ENCODE measurements at regions not wholly inside any gene's neighbourhood (a gene's known extent, or its start where the extent isn't known, plus 50 kb on each side); places are given as distances from the start of the nearest gene placed in this dataset.

DNA sequence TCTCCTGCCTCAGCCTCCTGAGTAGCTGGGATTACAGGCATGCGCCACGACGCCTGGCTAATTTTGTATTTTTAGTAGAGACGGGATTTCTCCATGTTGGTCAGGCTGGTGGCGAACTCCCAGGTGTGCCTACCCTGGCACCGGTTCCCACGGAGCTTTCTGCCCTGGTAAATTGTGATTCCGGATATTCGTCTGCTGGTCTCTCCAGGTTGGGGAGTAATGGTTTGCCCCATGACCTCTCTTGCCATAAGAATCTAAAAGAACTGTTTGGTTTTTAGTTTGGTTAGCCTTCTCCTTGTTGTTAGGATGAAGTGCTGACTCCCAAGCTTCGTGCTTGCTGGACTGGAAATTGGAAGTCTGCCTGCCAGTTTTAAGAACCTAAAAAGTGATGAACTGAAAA lies 223.8 kb downstream of the BCAS1 start:
- no peaks in the 10 kb centered on the region for H3K36me3 Mint-ChIP-seq
- Histone ChIP-seq H3K9me3 (ENCODE audit: control insufficient read depth in 2 of 2, low read length in 2 of 2) (no peaks in the 10 kb centered on the region), H3K36me3 (ENCODE audit: control insufficient read depth, insufficient read depth, low read length) (no peaks in the 10 kb centered on the region), H3K4me1 (ENCODE audit: control insufficient read depth, insufficient read depth, low read length, poor library complexity, severe bottlenecking) (peaks cover 18% of the 10 kb centered on the region), H3K27me3 (ENCODE audit: control insufficient read depth, insufficient read depth, low read length) (no peaks in the 10 kb centered on the region), H3K27ac (ENCODE audit: insufficient read depth, low read length, poor library complexity, severe bottlenecking) (no peak overlapping the region), H3K4me3 (ENCODE audit: low read depth, low read length) (no peak overlapping the region)
- peak overlapping the region in 1 of 3 donors; percentile 91 for H3K27ac Mint-ChIP-seq
- H3K4me1 Mint-ChIP-seq, result peaks cover 37 to 64% (median 47%) of the 10 kb centered on the region in 4 donors
- DNase-seq, result no peak
- no peaks in the 10 kb centered on the region for H3K27me3 Mint-ChIP-seq
- peak overlapping the region in 1 of 4 donors; percentile 3 for H3K4me3 Mint-ChIP-seq
- peaks cover 0 to 1% (median 0%) of the 10 kb centered on the region in 7 donors for H3K9me3 Mint-ChIP-seq
- no peak for ATAC-seq (ENCODE audit: low read depth in 2 of 2)

DNA sequence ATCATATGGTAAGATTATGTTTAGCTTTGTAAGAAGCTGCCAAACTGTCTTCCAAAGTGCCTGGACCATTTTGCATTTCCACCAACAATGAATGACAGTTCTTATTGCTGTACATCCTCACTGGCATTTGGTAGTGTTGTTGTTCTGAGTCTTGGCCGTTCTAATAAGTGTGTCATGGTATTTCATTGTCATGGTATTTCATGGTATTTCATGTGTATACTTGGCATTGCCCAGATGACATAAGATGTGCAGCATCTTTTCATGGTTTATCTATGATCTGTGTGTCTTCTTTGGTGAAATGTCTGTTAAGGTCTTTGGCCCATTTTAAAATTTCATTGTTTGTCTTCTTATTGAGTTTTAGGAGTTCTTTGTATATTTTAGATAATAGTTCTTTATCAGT lies 224.4 kb downstream of the BCAS1 start:
- ATAC-seq (ENCODE audit: low read depth in 2 of 2) (no peak), DNase-seq (no peak)
- H3K27me3 Mint-ChIP-seq, result no peaks in the 10 kb centered on the region
- no peaks in the 10 kb centered on the region for H3K36me3 Mint-ChIP-seq
- Histone ChIP-seq H3K4me1 (ENCODE audit: control insufficient read depth, insufficient read depth, low read length, poor library complexity, severe bottlenecking) (peaks cover 18% of the 10 kb centered on the region), H3K27me3 (ENCODE audit: control insufficient read depth, insufficient read depth, low read length) (no peaks in the 10 kb centered on the region), H3K27ac (ENCODE audit: insufficient read depth, low read length, poor library complexity, severe bottlenecking) (no peak overlapping the region), H3K36me3 (ENCODE audit: control insufficient read depth, insufficient read depth, low read length) (no peaks in the 10 kb centered on the region), H3K9me3 (ENCODE audit: control insufficient read depth in 2 of 2, low read length in 2 of 2) (no peaks in the 10 kb centered on the region), H3K4me3 (ENCODE audit: low read depth, low read length) (no peak overlapping the region)
- peaks cover 0 to 1% (median 0%) of the 10 kb centered on the region in 7 donors for H3K9me3 Mint-ChIP-seq
- no peak overlapping the region for H3K4me3 Mint-ChIP-seq
- peaks cover 38 to 66% (median 48%) of the 10 kb centered on the region in 4 donors for H3K4me1 Mint-ChIP-seq
- H3K27ac Mint-ChIP-seq, result peak overlapping the region in 1 of 3 donors; percentile 52

DNA sequence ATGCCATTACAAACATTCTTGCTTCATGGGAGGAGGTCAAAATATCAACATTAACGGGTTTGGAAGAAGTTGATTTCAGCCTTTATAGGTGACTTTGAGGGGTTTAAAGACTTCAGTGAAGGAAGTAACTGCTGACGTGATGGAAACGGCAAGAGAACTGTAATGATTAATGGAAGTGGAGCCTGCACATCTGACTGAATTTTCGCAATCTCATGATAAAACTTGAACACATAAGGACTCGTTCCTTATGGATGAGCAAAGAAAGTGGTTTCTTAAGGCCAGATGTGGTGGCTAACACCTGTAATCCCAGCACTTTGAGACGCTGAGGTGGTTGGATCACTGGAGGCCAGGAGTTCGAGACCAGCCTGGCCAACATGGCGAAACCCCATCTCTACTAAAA lies 226.1 kb downstream of the BCAS1 start:
- no peak for DNase-seq
- Histone ChIP-seq H3K4me1 (ENCODE audit: control insufficient read depth, insufficient read depth, low read length, poor library complexity, severe bottlenecking) (peaks cover 31% of the 10 kb centered on the region), H3K27me3 (ENCODE audit: control insufficient read depth, insufficient read depth, low read length) (no peaks in the 10 kb centered on the region), H3K9me3 (ENCODE audit: control insufficient read depth in 2 of 2, low read length in 2 of 2) (no peaks in the 10 kb centered on the region), H3K27ac (ENCODE audit: insufficient read depth, low read length, poor library complexity, severe bottlenecking) (no peak overlapping the region), H3K36me3 (ENCODE audit: control insufficient read depth, insufficient read depth, low read length) (no peaks in the 10 kb centered on the region), H3K4me3 (ENCODE audit: low read depth, low read length) (no peak overlapping the region)
- ATAC-seq (ENCODE audit: low read depth in 2 of 2), result no peak
- H3K27ac Mint-ChIP-seq, result peak overlapping the region; percentile 6 to 79 (median 21)
- peaks cover 0 to 3% (median 1%) of the 10 kb centered on the region in 7 donors for H3K9me3 Mint-ChIP-seq
- no peaks in the 10 kb centered on the region for H3K36me3 Mint-ChIP-seq
- H3K4me1 Mint-ChIP-seq, result peaks cover 46 to 80% (median 61%) of the 10 kb centered on the region in 4 donors
- H3K4me3 Mint-ChIP-seq, result no peak overlapping the region
- H3K27me3 Mint-ChIP-seq, result no peaks in the 10 kb centered on the region

DNA sequence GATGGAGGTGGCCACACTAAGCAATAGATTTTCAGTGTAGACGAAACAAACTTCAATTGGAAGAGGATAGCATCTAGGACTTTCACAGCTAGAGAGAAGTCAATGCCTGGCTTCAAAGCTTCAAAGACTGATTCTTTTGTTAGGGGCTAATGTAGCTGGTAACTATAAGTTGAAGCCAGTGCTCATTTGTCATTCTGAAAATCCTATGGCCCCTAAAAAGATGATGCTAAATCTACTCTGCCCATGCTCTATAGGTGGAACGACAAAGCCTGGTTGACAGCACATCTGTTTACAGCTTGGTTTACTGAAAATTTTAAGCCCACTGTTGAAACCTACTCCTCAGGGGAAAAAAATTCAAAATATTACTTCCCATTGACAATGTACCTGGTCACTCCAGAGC lies 226.7 kb downstream of the BCAS1 start:
- H3K4me3 ChIP-seq (ENCODE audit: low read depth, low read length), result no peak overlapping the region
- ATAC-seq (ENCODE audit: low read depth in 2 of 2) (no peak), DNase-seq (no peak)
- Mint-ChIP-seq H3K4me3 (no peak overlapping the region), H3K36me3 (no peaks in the 10 kb centered on the region), H3K27me3 (no peaks in the 10 kb centered on the region), H3K27ac (peak overlapping the region in 2 of 3 donors; percentile 79 to 98), H3K4me1 (peaks cover 48 to 85% (median 64%) of the 10 kb centered on the region in 4 donors), H3K9me3 (peaks cover 0 to 4% (median 1%) of the 10 kb centered on the region in 7 donors)
- H3K9me3 ChIP-seq (ENCODE audit: control insufficient read depth in 2 of 2, low read length in 2 of 2), result no peaks in the 10 kb centered on the region
- peaks cover 36% of the 10 kb centered on the region for H3K4me1 ChIP-seq (ENCODE audit: control insufficient read depth, insufficient read depth, low read length, poor library complexity, severe bottlenecking)
- H3K27ac ChIP-seq (ENCODE audit: insufficient read depth, low read length, poor library complexity, severe bottlenecking), result no peak overlapping the region
- no peaks in the 10 kb centered on the region for H3K36me3 ChIP-seq (ENCODE audit: control insufficient read depth, insufficient read depth, low read length)
- H3K27me3 ChIP-seq (ENCODE audit: control insufficient read depth, insufficient read depth, low read length), result no peaks in the 10 kb centered on the region

DNA sequence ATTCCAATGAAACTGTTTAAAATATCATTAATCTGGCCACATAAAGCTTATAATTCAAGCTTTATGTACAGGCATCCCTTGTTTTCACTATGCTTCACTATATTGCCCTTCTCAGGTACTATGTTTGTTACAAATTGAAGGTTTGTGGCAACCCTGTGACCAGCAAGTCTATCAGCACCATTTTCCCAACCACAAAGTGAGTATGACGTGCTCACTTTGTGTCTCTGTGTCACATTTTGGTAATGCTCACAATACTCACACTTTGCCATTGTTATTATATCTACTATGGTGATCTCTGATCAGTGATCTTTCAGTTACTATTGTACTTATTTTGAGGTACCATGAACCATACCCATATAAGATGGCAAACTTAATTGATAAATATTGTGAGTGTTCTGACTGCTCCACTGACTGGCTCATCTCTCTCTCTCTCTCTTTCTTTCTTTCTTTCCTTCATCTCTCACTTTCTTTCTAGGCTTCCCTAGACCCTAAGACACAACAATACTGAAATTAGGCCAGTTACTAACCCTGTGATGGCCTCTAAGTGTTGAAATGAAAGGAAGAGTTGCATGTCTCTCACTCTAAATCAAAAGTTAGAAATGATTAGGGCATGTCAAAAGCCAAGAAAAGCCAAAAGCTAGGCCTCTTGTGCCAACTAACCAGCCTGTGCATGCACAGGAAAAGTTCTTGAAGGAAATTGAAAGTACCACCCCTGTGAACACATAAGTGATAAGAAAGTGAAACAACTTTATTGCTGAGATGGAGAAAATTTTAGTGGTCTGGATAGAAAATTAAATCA lies 227.9 kb downstream of the BCAS1 start:
- H3K9me3 Mint-ChIP-seq, result peaks cover 0 to 4% (median 1%) of the 10 kb centered on the region in 7 donors
- H3K4me3 ChIP-seq (ENCODE audit: low read depth, low read length), result peak overlapping the region; percentile 27

DNA sequence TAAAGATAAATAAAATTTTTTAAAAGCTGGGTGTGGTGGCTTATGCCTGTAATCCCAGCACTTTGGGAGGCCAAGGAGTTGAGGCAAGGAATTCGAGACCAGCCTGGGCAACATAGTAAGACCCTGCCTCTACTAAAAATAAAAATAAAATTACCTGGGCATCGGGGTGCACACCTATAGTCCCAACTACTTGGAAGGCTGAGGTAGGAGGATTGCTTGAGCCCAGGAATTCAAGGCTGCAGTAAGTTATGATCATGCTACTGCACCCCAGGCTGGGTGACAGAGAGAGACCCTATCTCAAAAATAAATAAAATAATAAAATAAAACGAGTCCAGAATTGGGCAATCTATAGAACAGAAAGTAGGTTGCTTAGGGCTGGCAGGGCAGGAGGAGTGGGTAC lies 228.7 kb downstream of the BCAS1 start:
- ATAC-seq (ENCODE audit: low read depth in 2 of 2) (no peak), DNase-seq (no peak)
- H3K4me3 ChIP-seq (ENCODE audit: low read depth, low read length), result no peak overlapping the region
- Mint-ChIP-seq H3K4me1 (peaks cover 35 to 82% (median 55%) of the 10 kb centered on the region in 4 donors), H3K27ac (peak overlapping the region; percentile 85 to 98 (median 85)), H3K4me3 (peak overlapping the region in 3 of 4 donors; percentile 49 to 52 (median 49)), H3K9me3 (peaks cover 0 to 4% (median 1%) of the 10 kb centered on the region in 7 donors), H3K27me3 (no peaks in the 10 kb centered on the region), H3K36me3 (no peaks in the 10 kb centered on the region)
- H3K4me1 ChIP-seq (ENCODE audit: control insufficient read depth, insufficient read depth, low read length, poor library complexity, severe bottlenecking), result peaks cover 43% of the 10 kb centered on the region
- no peaks in the 10 kb centered on the region for H3K36me3 ChIP-seq (ENCODE audit: control insufficient read depth, insufficient read depth, low read length)
- H3K9me3 ChIP-seq (ENCODE audit: control insufficient read depth in 2 of 2, low read length in 2 of 2), result no peaks in the 10 kb centered on the region
- peak overlapping the region; percentile 61 for H3K27ac ChIP-seq (ENCODE audit: insufficient read depth, low read length, poor library complexity, severe bottlenecking)
- H3K27me3 ChIP-seq (ENCODE audit: control insufficient read depth, insufficient read depth, low read length), result no peaks in the 10 kb centered on the region

More for the DNA sequence above, 227.9 kb downstream of the BCAS1 start:
- Mint-ChIP-seq H3K36me3 (no peaks in the 10 kb centered on the region), H3K27ac (peak overlapping the region; percentile 85 to 98 (median 85)), H3K4me1 (peaks cover 40 to 84% (median 62%) of the 10 kb centered on the region in 4 donors), H3K4me3 (peak overlapping the region; percentile 2 to 52 (median 49)), H3K27me3 (no peaks in the 10 kb centered on the region)
- no peaks in the 10 kb centered on the region for H3K36me3 ChIP-seq (ENCODE audit: control insufficient read depth, insufficient read depth, low read length)
- H3K27ac ChIP-seq (ENCODE audit: insufficient read depth, low read length, poor library complexity, severe bottlenecking), result peak overlapping the region; percentile 61
- no peaks in the 10 kb centered on the region for H3K27me3 ChIP-seq (ENCODE audit: control insufficient read depth, insufficient read depth, low read length)
- peaks cover 43% of the 10 kb centered on the region for H3K4me1 ChIP-seq (ENCODE audit: control insufficient read depth, insufficient read depth, low read length, poor library complexity, severe bottlenecking)
- peak in 1 of 3 donors; percentile 77 for DNase-seq
- H3K9me3 ChIP-seq (ENCODE audit: control insufficient read depth in 2 of 2, low read length in 2 of 2), result no peaks in the 10 kb centered on the region
- peak; percentile 35 to 38 for ATAC-seq (ENCODE audit: low read depth in 2 of 2)

DNA sequence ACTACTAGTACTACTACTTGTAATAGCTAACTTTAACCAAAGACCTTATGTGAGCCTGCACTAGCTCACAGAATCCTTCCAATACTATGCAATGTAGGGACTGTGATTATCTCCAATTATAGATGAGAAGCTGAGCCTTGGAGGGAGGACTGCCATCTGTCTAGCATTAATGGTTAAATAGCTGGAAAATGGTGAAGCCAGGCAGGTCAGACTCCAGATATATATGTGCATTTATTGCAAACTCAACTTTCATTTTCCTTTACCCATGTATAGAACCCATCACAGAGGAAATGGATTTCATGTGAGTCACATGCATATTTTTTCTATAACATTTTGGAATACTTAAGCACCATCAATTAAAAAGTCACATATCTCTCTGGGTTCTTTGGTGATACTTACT lies 229.9 kb downstream of the BCAS1 start:
- H3K4me1 ChIP-seq (ENCODE audit: control insufficient read depth, insufficient read depth, low read length, poor library complexity, severe bottlenecking), result peaks cover 43% of the 10 kb centered on the region
- Mint-ChIP-seq H3K27ac (peak overlapping the region; percentile 80 to 100 (median 92)), H3K9me3 (peaks cover 0 to 4% (median 0%) of the 10 kb centered on the region in 7 donors), H3K27me3 (no peaks in the 10 kb centered on the region), H3K4me1 (peaks cover 28 to 76% (median 49%) of the 10 kb centered on the region in 4 donors), H3K4me3 (peak overlapping the region in 2 of 4 donors; percentile 11 to 70), H3K36me3 (no peaks in the 10 kb centered on the region)
- DNase-seq, result no peak
- H3K9me3 ChIP-seq (ENCODE audit: control insufficient read depth in 2 of 2, low read length in 2 of 2), result no peaks in the 10 kb centered on the region
- H3K4me3 ChIP-seq (ENCODE audit: low read depth, low read length), result no peak overlapping the region
- ATAC-seq (ENCODE audit: low read depth in 2 of 2), result no peak
- peak overlapping the region; percentile 15 for H3K27ac ChIP-seq (ENCODE audit: insufficient read depth, low read length, poor library complexity, severe bottlenecking)
- H3K36me3 ChIP-seq (ENCODE audit: control insufficient read depth, insufficient read depth, low read length), result no peaks in the 10 kb centered on the region
- H3K27me3 ChIP-seq (ENCODE audit: control insufficient read depth, insufficient read depth, low read length), result no peaks in the 10 kb centered on the region
